Femur (tissue), 1 donor: ENCODE measurements at regions not wholly inside any gene's neighbourhood (a gene's known extent, or its start where the extent isn't known, plus 50 kb on each side); places are given as distances from the start of the nearest gene placed in this dataset.

Experiments
- DNase-seq: peaks from one replicate; pipeline ENCODE4 v3.0.0-alpha.2; 2017

GRCh38 chr11:121898903-121899302 is 217.1 kb downstream of the BLID start:
- no peak for DNase-seq

DNA sequence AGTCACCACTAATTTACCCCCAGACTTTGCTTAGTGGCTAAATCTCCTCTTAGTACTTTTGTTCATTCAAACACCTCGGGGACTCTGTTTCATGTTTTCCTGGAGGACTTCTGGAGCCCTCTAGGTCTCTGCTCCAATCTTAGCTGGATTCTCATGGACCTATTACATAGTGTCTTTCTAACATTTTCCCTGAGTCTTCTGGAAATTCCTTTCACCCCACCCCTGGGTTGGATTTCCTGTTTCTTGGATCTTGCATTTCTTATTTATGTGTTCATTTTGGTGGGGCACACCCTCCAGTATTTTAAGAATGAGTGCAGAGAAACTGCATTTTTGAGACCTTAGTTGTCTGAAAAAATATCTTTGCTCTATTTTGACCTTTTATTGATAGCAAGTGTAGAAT is 220.1 kb downstream of the BLID start:
- no peak for DNase-seq

GRCh38 chr11:121894581-121894980 is 221.4 kb downstream of the BLID start:
- DNase-seq: no peak

DNA sequence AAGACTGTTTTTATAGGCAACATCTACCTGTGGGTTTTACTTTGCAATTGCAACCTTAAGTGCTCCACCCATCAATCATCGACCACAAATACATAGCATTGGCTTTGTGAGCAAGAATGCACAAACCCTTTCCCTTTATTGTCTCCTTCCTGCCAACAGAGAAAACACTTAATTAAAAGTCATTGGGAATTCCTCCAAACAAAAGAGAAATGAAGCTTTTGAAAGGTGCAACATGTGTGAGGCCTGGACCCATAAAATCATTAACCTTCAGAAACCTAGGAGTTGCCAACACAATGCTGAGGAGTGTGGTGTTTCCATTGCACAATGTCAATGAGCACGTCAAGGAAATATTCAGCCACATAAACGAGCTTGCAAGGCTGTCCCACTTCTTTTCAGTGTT is 223.2 kb downstream of the BLID start:
- DNase-seq: no peak

DNA sequence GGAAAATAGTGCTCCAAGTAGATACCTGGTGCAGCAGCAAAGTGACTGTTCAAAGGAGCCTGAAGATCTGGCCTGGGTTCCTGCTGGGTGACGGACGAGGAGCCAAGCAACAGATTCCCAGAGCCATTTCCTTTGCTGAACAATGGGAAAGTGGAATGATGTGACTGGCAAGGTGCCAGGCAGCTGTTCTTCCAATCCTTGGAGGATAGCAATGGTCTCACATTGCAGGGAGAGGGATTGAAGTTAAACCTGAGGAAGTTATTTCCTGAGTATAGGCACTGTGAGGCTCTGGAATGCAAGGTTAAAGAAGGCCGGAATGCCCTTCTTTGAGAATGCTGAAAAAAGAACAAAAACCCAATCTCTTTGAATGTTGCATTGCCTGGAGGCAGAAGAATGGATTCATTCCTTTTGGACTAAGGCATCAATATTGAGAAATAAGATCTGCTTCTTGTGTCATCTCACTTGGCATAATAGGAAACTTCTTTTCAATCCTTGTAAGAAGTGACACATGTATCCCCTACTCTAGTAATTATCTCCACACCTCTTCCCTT is 223.8 kb downstream of the BLID start:
- DNase-seq: peak; percentile 76

DNA sequence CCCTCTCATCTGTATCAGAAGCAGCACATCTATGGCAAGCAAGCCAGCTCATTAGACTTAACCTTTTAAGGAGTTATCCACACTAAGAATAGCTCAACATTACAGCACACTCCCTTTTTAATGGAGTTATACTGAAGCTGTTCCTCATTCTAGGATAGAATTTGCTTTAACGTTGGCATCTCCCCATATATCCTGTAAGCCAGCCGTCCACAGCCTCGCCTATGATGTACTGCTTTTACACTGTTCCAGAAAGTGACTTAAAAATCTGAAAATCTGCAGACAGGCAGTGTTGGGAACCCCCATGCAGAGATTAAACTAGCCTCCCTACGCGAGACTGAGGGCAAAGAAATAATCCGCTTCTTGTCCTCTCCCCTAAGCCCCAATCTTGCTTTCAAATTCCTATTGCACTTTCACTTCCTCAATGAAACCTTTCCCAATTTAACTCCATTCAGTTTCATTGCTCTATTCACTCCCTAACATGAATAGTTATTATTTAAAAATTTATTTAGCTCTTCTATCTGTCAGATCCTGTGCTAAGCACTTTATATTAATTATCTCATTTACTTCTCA is 225.0 kb downstream of the BLID start:
- no peak for DNase-seq

DNA sequence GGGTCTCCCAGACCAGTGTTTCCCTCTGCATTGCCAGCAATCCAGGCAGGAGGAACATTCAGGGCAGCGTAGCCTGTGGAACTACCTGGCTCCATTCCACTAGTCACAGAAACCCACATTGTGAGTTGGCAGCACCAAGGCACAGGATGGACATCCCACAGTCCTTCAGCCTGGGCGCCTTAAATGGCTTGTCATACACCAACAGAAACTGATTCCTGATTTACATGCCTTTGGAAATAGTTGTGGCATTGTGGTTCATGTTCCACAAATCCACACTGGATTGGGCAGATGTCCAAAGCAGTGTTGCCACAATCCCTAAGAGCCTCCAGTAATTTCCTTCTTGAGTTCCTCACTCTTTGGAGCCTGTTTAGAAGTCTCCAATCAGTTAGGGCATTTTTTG is 225.6 kb downstream of the BLID start:
- DNase-seq: peak; percentile 69

DNA sequence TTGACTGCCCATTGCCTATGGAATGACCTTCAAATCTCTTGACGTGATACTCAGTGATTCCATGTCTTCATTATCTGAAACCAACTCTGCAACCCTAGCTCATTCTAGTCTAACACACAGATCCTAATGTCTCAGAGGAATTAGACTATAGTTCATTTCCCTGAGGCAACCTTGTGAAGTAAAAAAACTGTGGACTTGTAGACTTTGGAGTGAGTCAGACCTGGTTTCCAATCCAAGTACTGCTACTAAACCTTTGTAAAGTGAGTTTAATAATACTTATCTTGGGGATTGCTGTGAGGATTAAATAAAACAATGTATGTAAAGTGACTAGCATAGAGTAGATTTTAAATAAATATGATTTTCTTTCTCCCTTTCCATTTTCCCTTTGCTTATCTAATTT is 226.1 kb downstream of the BLID start:
- no peak for DNase-seq

GRCh38 chr11:121889186-121889585 is 226.8 kb downstream of the BLID start:
- DNase-seq: no peak

GRCh38 chr11:121887976-121888557 is 227.9 kb downstream of the BLID start:
- no peak for DNase-seq

GRCh38 chr11:121887569-121887968 is 228.4 kb downstream of the BLID start:
- DNase-seq: no peak

- no peak for DNase-seq
Measured at GRCh38 chr11:121886996-121887395, 229.0 kb downstream of the BLID start.

- DNase-seq: peak; percentile 73
Measured at GRCh38 chr11:121886005-121886734, 229.8 kb downstream of the BLID start.

- no peak for DNase-seq
Measured at GRCh38 chr11:121884626-121885025, 231.4 kb downstream of the BLID start.

GRCh38 chr11:121881806-121882205 is 234.2 kb downstream of the BLID start:
- no peak for DNase-seq

DNA sequence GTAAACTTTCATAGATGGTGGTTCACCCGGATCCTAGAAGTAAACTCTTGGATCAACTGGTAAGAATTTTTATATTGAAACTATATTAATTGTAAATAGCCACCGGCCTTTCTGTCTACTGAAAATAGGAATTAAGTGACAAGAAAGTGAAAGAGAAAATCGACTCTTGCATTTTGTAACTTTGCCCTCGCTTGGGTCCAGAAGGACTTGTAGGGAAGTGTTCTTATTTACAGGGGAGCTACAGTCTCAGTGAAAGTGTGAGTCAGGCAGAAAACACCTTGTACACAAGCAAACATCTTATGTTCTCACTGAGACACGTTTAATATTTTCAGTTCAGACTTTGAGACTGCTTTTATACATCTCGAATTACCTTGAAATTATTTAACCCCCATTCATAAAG is 238.9 kb downstream of the BLID start:
- DNase-seq: no peak

- DNase-seq: no peak
Measured at GRCh38 chr11:121873766-121874165, 242.2 kb downstream of the BLID start.

DNA sequence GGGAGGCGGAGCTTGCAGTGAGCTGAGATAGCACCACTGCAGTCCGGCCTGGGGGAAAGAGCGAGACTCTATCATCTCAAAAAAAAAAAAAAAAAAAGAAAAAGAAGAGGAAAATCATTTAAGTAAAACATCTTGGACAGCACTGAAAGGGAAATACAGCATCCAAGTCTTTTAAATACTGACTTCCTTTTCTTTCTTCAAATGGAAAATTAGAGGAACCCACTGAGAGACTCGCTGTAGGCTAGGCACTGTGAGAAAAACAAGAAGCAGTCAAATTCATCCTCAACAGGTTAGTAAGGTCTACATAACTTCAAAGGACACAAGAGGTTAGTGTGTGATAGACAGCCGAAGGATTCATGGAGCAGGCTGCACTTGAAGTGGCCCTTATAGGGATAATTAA is 243.7 kb downstream of the BLID start:
- DNase-seq: no peak

DNA sequence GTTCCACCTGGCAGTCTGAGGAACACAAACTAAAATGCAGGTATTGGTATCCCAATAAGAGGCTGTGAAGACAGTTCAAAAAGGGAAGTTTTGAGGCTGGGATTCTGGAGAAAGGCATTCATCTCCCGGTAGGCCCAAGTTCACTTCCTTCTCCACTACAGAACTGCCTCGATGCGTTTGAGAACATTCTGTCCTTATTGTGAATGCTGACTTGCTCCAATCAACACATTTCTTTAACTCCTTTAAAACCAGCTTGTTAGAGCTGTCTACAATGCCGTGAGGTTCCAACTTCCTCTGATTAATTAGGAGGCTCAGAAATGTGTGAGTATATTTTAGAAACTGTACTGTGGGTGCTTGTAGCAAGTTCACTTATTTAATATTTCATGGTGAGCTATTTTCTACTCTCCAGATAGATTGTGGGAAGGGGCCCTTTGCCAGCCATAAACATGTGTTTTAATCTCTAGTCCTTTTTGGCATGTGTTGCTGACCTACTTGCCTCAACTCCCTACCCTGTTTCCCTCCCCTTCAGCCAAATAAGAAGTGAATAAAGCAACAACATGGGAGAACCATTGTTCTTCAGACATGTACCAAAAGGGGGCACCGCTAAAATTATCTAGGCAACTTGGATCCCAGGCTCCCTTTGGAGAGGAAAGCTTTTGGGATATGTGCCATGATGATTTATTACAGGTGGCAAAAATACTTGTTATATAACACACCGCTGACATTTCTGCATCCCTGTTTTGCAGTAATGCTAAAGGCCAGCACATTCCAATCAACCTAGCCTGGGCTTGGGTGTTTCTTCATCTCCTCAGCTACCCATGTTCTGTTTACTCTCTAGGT is 245.6 kb downstream of the BLID start:
- DNase-seq: no peak

- DNase-seq: no peak
Measured at GRCh38 chr11:121869478-121869877, 246.5 kb downstream of the BLID start.

DNA sequence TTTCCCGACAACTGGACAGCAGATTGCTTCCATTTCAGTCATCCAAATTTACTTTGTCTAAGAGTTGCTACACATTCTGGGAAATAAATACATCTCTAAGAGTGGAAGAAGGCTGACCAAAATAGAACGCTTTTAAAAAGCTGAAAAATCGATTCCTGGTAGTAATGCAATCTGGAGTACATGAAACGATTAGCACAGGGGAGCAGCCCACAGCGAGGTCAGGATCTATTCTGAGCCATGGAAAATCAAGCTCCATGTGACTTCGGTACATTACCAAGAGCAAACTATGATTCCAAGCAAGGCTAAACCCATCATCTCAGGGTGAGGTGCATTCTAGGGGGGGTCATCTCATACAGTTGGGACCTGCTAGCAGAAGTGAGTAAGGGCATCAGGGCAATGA is 249.3 kb downstream of the BLID start:
- no peak for DNase-seq

- DNase-seq: no peak
Measured at GRCh38 chr11:121864660-121865059, 251.4 kb downstream of the BLID start.

DNA sequence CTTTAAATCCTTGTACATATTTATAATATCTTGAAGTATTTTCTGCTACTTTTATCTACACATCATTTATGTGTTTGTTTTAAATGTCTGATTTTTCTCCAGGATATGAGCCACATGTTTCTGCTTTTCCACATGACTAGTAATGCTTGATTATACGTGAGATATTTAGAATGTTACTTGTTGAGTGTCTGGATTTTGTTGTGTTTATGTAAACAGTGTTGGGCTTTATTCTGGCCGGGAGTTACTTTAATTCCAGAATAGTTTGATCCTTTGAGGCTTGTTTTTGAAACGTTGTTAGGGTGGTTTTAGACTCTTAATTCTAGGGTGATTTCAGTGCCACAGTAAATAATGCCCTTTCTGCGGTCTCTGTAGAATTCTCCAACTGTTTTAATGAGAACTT is 252.9 kb downstream of the BLID start:
- no peak for DNase-seq
